Stimulated activated CD8-positive, alpha-beta memory T cell treated with anti-CD3 and anti-CD28 coated beads, Interleukin-12 subunit alpha, Interleukin-12 subunit beta, amount 100 ng/mL, for 4 hours (primary cell): ENCODE measurements at regions not wholly inside any gene's neighbourhood (a gene's known extent, or its start where the extent isn't known, plus 50 kb on each side); places are given as distances from the start of the nearest gene placed in this dataset.
"Not testable (repeated sequence)": the region's sequence is repeated elsewhere in the genome, so short reads cannot be mapped to it uniquely, and the experiment has no call there.

Source experiments
- DNase-seq: peaks from one replicate; pipeline ENCODE4 v3.0.0-alpha.2; 2020; ENCODE audit warnings: low read depth

DNA sequence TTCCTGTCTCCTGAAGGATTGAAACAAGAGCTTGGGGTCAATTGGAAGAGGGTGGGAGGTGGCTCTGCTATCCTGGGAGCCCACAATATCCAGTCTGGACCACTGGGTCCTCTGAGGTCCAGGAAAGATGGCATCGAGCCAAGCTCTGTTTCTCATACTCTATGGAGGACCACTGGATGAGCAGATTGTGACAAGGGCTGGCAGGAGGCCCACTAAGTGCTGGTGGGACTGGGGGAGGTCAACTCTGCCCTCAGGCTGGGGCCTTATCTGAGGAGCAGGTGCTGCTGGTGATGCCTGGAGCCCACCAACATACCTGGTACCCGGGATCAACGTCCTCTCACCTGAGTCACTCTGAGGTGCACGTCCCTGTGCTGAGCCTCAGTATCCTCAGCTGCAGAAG, 142.4 kb downstream of the NDUFA10 start:
- no peak for DNase-seq

- DNase-seq, result no peak
Measured at GRCh38 chr2:239882331-239882732, 142.8 kb downstream of the NDUFA10 start.

GRCh38 chr2:239881561-239882320, 143.4 kb downstream of the NDUFA10 start:
- no peak for DNase-seq

DNA sequence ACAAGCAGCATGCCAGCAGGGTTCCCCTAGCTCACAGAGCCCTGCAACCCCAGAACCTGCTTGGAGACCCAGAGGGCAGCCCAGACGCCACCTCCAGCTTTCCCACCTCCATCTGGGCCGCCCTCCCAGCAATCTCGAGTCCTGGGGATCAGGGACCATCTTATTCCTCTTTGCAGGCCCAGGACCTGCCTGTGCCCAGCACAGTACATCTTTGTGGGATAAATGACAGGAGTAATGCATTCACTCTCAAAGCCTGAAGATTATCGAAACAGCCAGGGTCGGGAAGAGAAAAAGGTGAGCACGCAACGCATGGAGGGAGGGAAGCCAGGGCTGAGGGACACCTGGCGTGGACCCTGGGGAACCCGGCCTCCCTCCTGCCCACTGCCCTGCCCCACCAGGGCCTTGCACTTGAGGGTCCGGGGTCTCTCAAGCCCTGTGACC, 144.1 kb downstream of the NDUFA10 start:
- no peak for DNase-seq

DNA sequence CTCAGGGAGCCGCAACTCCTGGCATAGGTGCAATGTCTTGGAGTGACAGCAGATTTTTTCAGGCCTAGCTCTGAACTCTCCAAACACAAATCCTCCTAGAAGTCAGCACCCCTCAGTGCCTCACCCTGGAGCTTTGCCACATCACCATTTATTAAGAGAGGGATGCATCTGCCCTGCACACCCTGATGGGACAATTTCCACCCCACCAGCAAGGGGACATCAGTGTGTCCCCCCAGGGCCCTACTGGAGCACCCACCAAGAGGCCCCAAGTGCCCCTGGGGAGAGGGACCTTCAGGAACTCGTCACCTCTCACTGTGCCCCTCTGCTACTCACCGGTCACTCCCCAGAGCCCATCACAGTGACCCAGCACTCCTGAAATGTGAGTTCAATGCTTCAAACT, 144.7 kb downstream of the NDUFA10 start:
- DNase-seq, result no peak

DNA sequence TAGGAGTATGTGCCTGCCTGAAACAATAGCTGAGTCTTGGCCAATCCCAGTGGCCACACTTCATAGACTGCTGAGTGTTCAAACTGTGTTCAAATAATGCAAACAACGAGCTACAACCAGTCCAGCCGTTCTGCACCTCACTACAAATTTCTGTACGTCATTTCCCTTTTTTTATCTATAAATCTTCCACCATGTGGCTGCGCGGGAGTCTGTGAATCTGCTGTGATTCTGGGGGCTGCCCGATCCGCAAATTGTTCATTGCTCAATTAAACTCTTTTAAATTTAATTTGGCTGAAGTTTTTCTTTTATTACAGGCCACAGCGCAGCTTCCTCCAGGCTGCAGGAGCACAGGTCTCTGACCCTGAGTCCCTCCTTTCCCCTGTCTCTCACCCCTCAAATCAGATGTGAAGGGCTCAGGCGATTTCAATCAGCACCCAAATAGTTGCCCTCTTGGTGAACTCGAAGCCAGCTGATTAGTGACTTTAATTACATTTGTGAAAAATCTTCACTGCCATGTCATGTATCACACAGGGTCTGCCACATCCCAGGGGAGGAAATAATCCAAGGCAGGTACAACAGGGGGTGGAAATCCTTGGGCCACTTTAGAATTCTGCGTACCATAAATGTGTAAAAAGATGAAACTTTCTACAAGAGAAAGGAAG, 145.6 kb downstream of the NDUFA10 start:
- DNase-seq, result no peak

DNA sequence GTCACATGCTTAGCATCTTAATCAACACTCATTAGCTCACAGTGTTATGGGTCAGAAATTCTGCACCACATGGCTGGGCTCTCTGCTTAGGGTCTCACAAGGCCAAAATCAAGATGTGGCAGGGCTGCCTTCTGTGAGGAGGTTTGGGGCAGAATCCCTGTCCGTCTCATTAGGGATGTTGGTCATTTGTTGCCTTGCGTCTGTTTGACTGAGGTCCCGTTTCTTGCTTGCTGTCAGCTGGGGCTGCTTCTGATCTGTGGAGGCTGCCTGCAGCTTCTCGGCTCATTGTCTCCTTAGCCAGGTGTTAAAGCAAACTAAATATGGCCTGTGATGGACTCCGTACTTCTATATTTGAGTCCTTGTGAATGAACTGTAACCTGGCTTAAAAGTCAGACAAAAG, 146.5 kb downstream of the NDUFA10 start:
- no peak for DNase-seq

GRCh38 chr2:239876948-239877289, 148.2 kb downstream of the NDUFA10 start:
- no peak for DNase-seq

- DNase-seq, result no peak
Measured at GRCh38 chr2:239876271-239876947, 148.7 kb downstream of the NDUFA10 start.

GRCh38 chr2:239874636-239875356, 150.3 kb downstream of the NDUFA10 start:
- no peak for DNase-seq

- DNase-seq, result no peak
Measured at GRCh38 chr2:239873656-239874635, 151.2 kb downstream of the NDUFA10 start.

- DNase-seq, result no peak
Measured at GRCh38 chr2:239871481-239872435, 153.4 kb downstream of the NDUFA10 start.

DNA sequence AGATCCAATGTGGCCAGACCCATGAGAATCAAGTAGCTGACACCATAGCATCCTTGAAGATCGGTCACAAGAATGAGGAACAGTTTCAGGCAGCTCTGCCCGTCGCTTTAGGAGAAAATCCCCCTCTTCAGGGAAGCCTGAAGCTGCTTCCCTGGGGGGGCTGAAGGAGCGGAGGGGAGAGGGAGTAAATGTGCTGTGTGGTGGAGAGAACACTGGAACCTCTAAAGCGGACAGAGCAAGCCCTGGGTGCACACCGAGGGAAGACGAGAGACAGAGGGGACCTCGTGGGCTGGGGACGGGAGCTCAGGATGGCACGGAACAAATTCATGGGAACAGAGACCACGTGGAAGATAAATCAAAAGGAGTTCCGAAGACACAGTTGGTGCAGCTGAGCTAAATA, 154.3 kb downstream of the NDUFA10 start:
- DNase-seq, result no peak

- no peak for DNase-seq
Measured at GRCh38 chr2:239870276-239870675, 154.9 kb downstream of the NDUFA10 start.

- no peak for DNase-seq
Measured at GRCh38 chr2:239869272-239870155, 155.6 kb downstream of the NDUFA10 start.

DNA sequence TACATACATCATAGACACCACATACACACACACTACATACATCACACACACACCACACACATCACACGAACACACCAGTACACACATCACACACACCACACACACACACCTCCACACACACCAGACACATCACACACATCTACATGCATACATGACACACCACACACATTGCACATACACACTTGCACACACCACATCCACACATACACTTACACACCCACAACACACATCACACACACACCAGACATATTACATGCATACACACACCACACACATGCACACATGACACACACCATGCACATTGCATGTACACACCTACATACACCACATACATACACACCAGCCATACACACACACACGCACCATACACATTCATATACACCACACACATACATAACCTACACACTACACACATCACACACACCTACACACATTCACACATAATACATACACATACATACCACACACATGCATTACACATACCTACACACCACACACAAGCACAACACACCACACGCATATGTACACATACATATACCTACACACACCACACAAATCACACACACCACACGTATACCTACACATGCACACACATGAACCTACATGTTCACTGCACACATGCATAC, 156.5 kb downstream of the NDUFA10 start:
- DNase-seq, result no peak

DNA sequence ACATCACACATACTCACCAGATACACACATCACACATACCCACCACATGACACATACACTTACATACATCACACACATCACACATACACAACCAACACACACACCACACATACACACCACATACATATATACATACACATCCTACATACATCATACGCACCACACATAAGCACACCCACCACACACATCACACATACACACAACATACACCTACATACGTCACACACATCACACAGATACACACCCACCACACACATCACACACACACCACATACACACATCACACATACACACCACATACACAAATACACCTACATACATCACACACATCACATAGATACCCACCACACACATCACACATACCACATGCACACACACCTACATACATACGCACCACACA, 158.4 kb downstream of the NDUFA10 start:
- DNase-seq, result no peak

DNA sequence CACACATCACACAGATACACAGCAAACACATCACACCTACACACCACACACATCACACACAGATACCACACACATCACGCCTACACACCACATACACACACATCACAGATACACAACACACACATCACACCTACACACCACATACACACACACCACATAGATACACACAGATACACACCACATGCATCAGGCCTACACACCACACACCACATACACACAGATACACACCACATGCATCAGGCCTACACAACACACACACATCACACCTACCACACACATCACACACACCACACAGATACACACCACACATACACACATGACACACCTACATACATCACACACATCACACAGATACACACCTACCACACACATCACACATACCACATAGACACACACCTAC, 158.8 kb downstream of the NDUFA10 start:
- no peak for DNase-seq

- not testable (repeated sequence) for DNase-seq
Measured at GRCh38 chr2:239865856-239866255, 159.3 kb downstream of the NDUFA10 start.
